A673 (cell line): ENCODE measurements at regions not wholly inside any gene's neighbourhood (a gene's known extent, or its start where the extent isn't known, plus 50 kb on each side); places are given as distances from the start of the nearest gene placed in this dataset.

ENCODE experiments used
- BruUV-seq: library from RNA; stranded (reverse); fragments of 400-500 nt; replicated peaks from 2 replicates; lab custom pipeline; 2021; lab: Mats Ljungman, UMichigan
- CTCF ChIA-PET: fragments of 300-600 bp; sonication (Branson Sonifier 250); formaldehyde crosslinking; loops from one replicate; lab custom pipeline; 2022; ENCODE audit warnings: antibody characterized with exemption; lab: Charles Lee
- POLR2A ChIA-PET: fragments of 300-600 bp; sonication (Branson Sonifier 250); formaldehyde crosslinking; loops from one replicate; lab custom pipeline; 2022; ENCODE audit warnings: antibody characterized with exemption; ENCODE audit not compliant: low non-redundant PET; lab: Charles Lee
- DNase-seq: peaks from one replicate; pipeline ENCODE4 v3.0.0-alpha.2; 2015; ENCODE audit warnings: low spot score
- H3K27ac ChIP-seq: fragments of 200-600 bp; sonication (generic); 2 replicates; pipeline ENCODE4 v1.5.1; 2016; ENCODE audit warnings: mixed run types, low read depth, mild to moderate bottlenecking, mixed read lengths, antibody characterized with exemption, low read length; ENCODE audit not compliant: poor library complexity, severe bottlenecking
- H3K27me3 ChIP-seq: fragments of 200-600 bp; sonication (generic); replicated peaks from 2 replicates; pipeline ENCODE4 v1.6.1; 2017; ENCODE audit warnings: mixed run types, low read depth, mild to moderate bottlenecking, mixed read lengths, antibody characterized with exemption, low read length; ENCODE audit not compliant: insufficient read depth, poor library complexity
- H3K36me3 ChIP-seq: fragments of 200-600 bp; sonication (generic); 2 replicates; pipeline ENCODE4 v1.6.1; 2016; ENCODE audit warnings: mixed run types, mild to moderate bottlenecking, mixed read lengths, antibody characterized with exemption, low read length; ENCODE audit not compliant: insufficient read depth, poor library complexity, severe bottlenecking
- H3K4me1 ChIP-seq: fragments of 200-600 bp; sonication (generic); 2 replicates; pipeline ENCODE4 v1.6.1; 2017; ENCODE audit warnings: mixed run types, mild to moderate bottlenecking, mixed read lengths, antibody characterized with exemption, low read length; ENCODE audit not compliant: insufficient read depth, poor library complexity, severe bottlenecking
- H3K4me3 ChIP-seq: fragments of 200-600 bp; sonication (generic); 2 replicates; pipeline ENCODE4 v1.5.1; 2016; ENCODE audit warnings: low read depth, mixed run types, mild to moderate bottlenecking, mixed read lengths, low read length; ENCODE audit not compliant: poor library complexity, severe bottlenecking
- H3K9me3 ChIP-seq: fragments of 200-600 bp; sonication (generic); 2 replicates; pipeline ENCODE4 v1.6.1; 2016; ENCODE audit warnings: mixed run types, low read depth, mild to moderate bottlenecking, mixed read lengths, antibody characterized with exemption, low read length; ENCODE audit not compliant: poor library complexity, severe bottlenecking
- CTCF ChIP-seq: fragments of 300-800, 200-600 bp; sonication (generic); conservative IDR thresholded peaks from 2 replicates; pipeline ENCODE4 v1.5.1; 2017; ENCODE audit warnings: low read depth, mild to moderate bottlenecking, antibody characterized with exemption, low read length, moderate library complexity, mixed read lengths
- EZH2 ChIP-seq: fragments of 200-600 bp; sonication (generic); IDR thresholded peaks from 2 replicates; pipeline ENCODE4 v1.6.1; 2017; ENCODE audit warnings: borderline replicate concordance, low read depth, mild to moderate bottlenecking, mixed read lengths, antibody characterized with exemption, low read length; ENCODE audit not compliant: poor library complexity, severe bottlenecking
- intact Hi-C: fragments of 100-400 bp; cut with micrococcal nuclease; formaldehyde crosslinking; loops from one replicate; pipeline ENCODE4 v1.10.0; 2022; ENCODE audit not compliant: unreplicated experiment

GRCh38 chr11:128404437-128404836 is 182.9 kb downstream of the ETS1 start:
- TF ChIP-seq EZH2 (no peak), CTCF (no peak)
- ChIA-PET CTCF (no interaction called here), POLR2A (interaction anchor here (0.6 kb wide), 1 partner anchor 234 kb away, joined by 14 read pairs; no protein-coding TSS in a partner anchor)
- DNase-seq, result no peak
- no TSS peak for BruUV-seq
- no peaks in the 10 kb centered on the region for H3K9me3 ChIP-seq
- no peak overlapping the region for H3K4me3 ChIP-seq
- H3K36me3 ChIP-seq, result no peaks in the 10 kb centered on the region
- intact Hi-C loops, result no loop called here
- H3K27ac ChIP-seq, result no peak overlapping the region
- H3K27me3 ChIP-seq, result peaks cover 21% of the 10 kb centered on the region
- no peaks in the 10 kb centered on the region for H3K4me1 ChIP-seq

DNA sequence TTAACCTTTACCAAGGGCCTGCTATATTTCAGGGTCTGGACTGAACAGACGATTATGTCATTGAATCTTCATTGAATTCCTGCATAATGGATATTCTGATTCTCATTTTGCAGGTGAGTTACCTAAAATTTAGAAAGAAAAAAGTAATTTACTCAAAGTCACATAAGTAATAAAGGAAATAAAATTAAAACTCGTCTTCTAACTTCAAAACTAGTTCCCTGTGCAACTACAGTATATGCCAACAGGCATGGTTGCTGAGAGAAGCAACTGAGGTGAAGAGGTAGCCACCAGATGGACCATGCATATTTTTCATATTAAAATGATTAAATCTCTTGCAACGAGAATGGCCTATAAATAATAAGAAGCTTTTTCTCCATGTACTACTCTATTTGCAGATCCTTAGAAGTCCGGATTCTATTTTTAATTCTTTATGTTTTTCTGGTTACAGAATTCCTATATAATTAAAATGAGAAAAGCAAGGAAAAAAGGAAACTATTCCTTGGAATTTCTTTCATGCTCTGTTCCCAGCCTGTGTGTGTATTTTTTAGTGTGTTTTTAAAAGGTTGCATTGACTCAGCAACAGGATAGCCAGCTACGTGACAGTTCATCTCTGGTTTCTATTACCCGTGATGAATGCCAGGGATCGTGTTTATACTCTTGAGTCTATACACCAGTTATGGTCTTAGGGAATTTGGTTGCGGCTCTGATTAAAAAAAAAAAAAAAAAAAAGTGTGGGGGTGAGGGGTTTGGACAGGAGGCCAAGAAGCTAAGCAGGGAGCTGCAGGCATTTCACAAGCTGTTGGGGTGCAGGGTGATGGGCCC is 186.8 kb downstream of the ETS1 start:
- no peaks in the 10 kb centered on the region for H3K4me1 ChIP-seq
- DNase-seq, result no peak
- no peaks in the 10 kb centered on the region for H3K9me3 ChIP-seq
- H3K4me3 ChIP-seq, result no peak overlapping the region
- H3K27me3 ChIP-seq, result peaks cover 14% of the 10 kb centered on the region
- no TSS peak for BruUV-seq
- H3K27ac ChIP-seq, result no peak overlapping the region
- ChIA-PET CTCF (no interaction called here), POLR2A (no interaction called here)
- no peaks in the 10 kb centered on the region for H3K36me3 ChIP-seq
- TF ChIP-seq CTCF (no peak), EZH2 (no peak)
- intact Hi-C loops, result no loop called here

DNA sequence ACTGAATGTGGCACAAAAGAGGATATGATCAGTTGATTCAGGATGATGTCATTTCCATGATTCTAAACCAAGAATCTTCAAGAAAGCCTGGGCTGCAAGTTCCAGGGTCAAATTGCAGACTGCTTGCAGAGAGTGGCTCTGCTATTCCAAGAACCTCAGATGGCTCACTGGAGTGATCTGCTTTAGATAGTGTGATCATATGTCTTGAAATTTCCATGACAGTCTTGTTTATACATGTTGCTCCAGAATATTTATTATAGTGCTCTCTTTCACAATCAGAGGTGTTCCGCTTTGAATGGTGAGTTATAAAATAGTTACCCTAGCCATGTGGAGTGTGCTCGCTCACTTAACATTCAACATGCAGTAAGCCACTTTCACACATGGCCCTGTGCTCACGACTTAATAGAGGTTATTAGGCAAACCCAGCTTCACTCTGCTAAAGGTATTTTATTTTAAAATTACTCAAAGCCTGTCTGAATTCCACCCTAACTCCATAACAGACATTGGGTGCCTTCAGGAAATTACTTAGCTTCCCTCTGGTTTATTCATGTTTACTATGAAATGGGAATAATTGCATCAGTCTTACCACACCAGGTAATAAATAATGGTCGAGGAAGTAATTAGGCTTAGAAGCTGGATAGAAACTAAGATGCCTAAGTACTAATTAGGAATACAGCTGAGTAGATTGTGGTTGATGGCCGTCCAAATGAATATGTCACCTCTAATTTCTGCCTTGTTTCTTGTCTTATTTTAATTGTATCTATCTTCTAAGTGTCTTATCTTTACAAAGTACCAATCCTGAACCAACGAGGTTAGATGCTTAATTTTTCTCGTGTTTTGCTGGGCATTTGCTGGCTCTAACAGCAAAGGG is 187.9 kb downstream of the ETS1 start:
- Histone ChIP-seq H3K9me3 (no peaks in the 10 kb centered on the region), H3K27me3 (peaks cover 14% of the 10 kb centered on the region), H3K36me3 (no peaks in the 10 kb centered on the region), H3K27ac (no peak overlapping the region), H3K4me3 (no peak overlapping the region), H3K4me1 (no peaks in the 10 kb centered on the region)
- ChIA-PET POLR2A (interaction anchor here (0.6 kb wide), 1 partner anchor 18 kb away, joined by 4 read pairs; no protein-coding TSS in a partner anchor), CTCF (no interaction called here)
- TF ChIP-seq CTCF, result no peak
- no peak for TF ChIP-seq EZH2
- no peak for DNase-seq
- no TSS peak for BruUV-seq
- intact Hi-C loops, result no loop called here
